ENCODE measurements at regions not wholly inside any gene's neighbourhood (a gene's known extent, or its start where the extent isn't known, plus 50 kb on each side); places are given as distances from the start of the nearest gene placed in this dataset.
"Not testable (repeated sequence)": the region's sequence is repeated elsewhere in the genome, so short reads cannot be mapped to it uniquely, and the experiment has no call there.

GRCh38 chr3:153266619-153267018 lies 104.6 kb downstream of the RAP2B start:
- Histone ChIP-seq H3K9me3 (ENCODE audit: control insufficient read depth, low read length) (no peaks in the 10 kb centered on the region), H3K36me3 (ENCODE audit: control insufficient read depth, insufficient read depth, low read length) (no peaks in the 10 kb centered on the region), H3K27ac (ENCODE audit: insufficient read depth, low read depth, low read length, poor library complexity, severe bottlenecking) (no peak overlapping the region), H3K4me3 (ENCODE audit: insufficient read depth, low read depth, low read length) (no peak overlapping the region), H3K4me1 (ENCODE audit: control insufficient read depth, insufficient read depth, low read length) (no peaks in the 10 kb centered on the region), H3K27me3 (ENCODE audit: control insufficient read depth, insufficient read depth, low read length, poor library complexity, severe bottlenecking) (no peaks in the 10 kb centered on the region)
- WGBS, 2 experiments = 89 to 94% methylated on average over 4 of the region's 4 CpGs

GRCh38 chr3:153268564-153269279 lies 106.7 kb downstream of the RAP2B start:
- no peak overlapping the region for H3K27ac ChIP-seq (ENCODE audit: insufficient read depth, low read depth, low read length, poor library complexity, severe bottlenecking)
- H3K27me3 ChIP-seq (ENCODE audit: control insufficient read depth, insufficient read depth, low read length, poor library complexity, severe bottlenecking) = no peaks in the 10 kb centered on the region
- H3K4me1 ChIP-seq (ENCODE audit: control insufficient read depth, insufficient read depth, low read length) = no peaks in the 10 kb centered on the region
- H3K9me3 ChIP-seq (ENCODE audit: control insufficient read depth, low read length) = no peaks in the 10 kb centered on the region
- 95 to 96% methylated on average over 50 to 51 of the region's 51 CpGs for WGBS, 2 experiments
- H3K4me3 ChIP-seq (ENCODE audit: insufficient read depth, low read depth, low read length) = no peak overlapping the region
- no peaks in the 10 kb centered on the region for H3K36me3 ChIP-seq (ENCODE audit: control insufficient read depth, insufficient read depth, low read length)

- WGBS, 2 experiments = 81 to 82% methylated on average over 3 of the region's 4 CpGs
- Histone ChIP-seq H3K4me1 (ENCODE audit: control insufficient read depth, insufficient read depth, low read length) (no peaks in the 10 kb centered on the region), H3K4me3 (ENCODE audit: insufficient read depth, low read depth, low read length) (no peak overlapping the region), H3K27ac (ENCODE audit: insufficient read depth, low read depth, low read length, poor library complexity, severe bottlenecking) (no peak overlapping the region), H3K36me3 (ENCODE audit: control insufficient read depth, insufficient read depth, low read length) (no peaks in the 10 kb centered on the region), H3K27me3 (ENCODE audit: control insufficient read depth, insufficient read depth, low read length, poor library complexity, severe bottlenecking) (no peaks in the 10 kb centered on the region), H3K9me3 (ENCODE audit: control insufficient read depth, low read length) (no peaks in the 10 kb centered on the region)
Observed at GRCh38 chr3:153269730-153270129, 107.7 kb downstream of the RAP2B start.

GRCh38 chr3:153273217-153273616 lies 111.2 kb downstream of the RAP2B start:
- Histone ChIP-seq H3K27me3 (ENCODE audit: control insufficient read depth, insufficient read depth, low read length, poor library complexity, severe bottlenecking) (no peaks in the 10 kb centered on the region), H3K36me3 (ENCODE audit: control insufficient read depth, insufficient read depth, low read length) (no peaks in the 10 kb centered on the region), H3K4me3 (ENCODE audit: insufficient read depth, low read depth, low read length) (no peak overlapping the region), H3K9me3 (ENCODE audit: control insufficient read depth, low read length) (no peaks in the 10 kb centered on the region), H3K4me1 (ENCODE audit: control insufficient read depth, insufficient read depth, low read length) (no peaks in the 10 kb centered on the region), H3K27ac (ENCODE audit: insufficient read depth, low read depth, low read length, poor library complexity, severe bottlenecking) (no peak overlapping the region)
- WGBS, 2 experiments = 86 to 87% methylated on average over 4 of the region's 4 CpGs

GRCh38 chr3:153273767-153274435 lies 111.9 kb downstream of the RAP2B start:
- no peak overlapping the region for H3K27ac ChIP-seq (ENCODE audit: insufficient read depth, low read depth, low read length, poor library complexity, severe bottlenecking)
- H3K9me3 ChIP-seq (ENCODE audit: control insufficient read depth, low read length) = no peaks in the 10 kb centered on the region
- no peak overlapping the region for H3K4me3 ChIP-seq (ENCODE audit: insufficient read depth, low read depth, low read length)
- no peaks in the 10 kb centered on the region for H3K27me3 ChIP-seq (ENCODE audit: control insufficient read depth, insufficient read depth, low read length, poor library complexity, severe bottlenecking)
- no peaks in the 10 kb centered on the region for H3K36me3 ChIP-seq (ENCODE audit: control insufficient read depth, insufficient read depth, low read length)
- H3K4me1 ChIP-seq (ENCODE audit: control insufficient read depth, insufficient read depth, low read length) = no peaks in the 10 kb centered on the region
- 96% methylated on average over 4 to 5 of the region's 7 CpGs for WGBS, 2 experiments

GRCh38 chr3:153274561-153274960 lies 112.5 kb downstream of the RAP2B start:
- WGBS, 2 experiments = 92 to 97% methylated on average over 3 of the region's 3 CpGs
- Histone ChIP-seq H3K27ac (ENCODE audit: insufficient read depth, low read depth, low read length, poor library complexity, severe bottlenecking) (no peak overlapping the region), H3K27me3 (ENCODE audit: control insufficient read depth, insufficient read depth, low read length, poor library complexity, severe bottlenecking) (no peaks in the 10 kb centered on the region), H3K4me1 (ENCODE audit: control insufficient read depth, insufficient read depth, low read length) (no peaks in the 10 kb centered on the region), H3K36me3 (ENCODE audit: control insufficient read depth, insufficient read depth, low read length) (no peaks in the 10 kb centered on the region), H3K9me3 (ENCODE audit: control insufficient read depth, low read length) (no peaks in the 10 kb centered on the region), H3K4me3 (ENCODE audit: insufficient read depth, low read depth, low read length) (no peak overlapping the region)

GRCh38 chr3:153275514-153275913 lies 113.5 kb downstream of the RAP2B start:
- Histone ChIP-seq H3K9me3 (ENCODE audit: control insufficient read depth, low read length) (no peaks in the 10 kb centered on the region), H3K4me3 (ENCODE audit: insufficient read depth, low read depth, low read length) (no peak overlapping the region), H3K27ac (ENCODE audit: insufficient read depth, low read depth, low read length, poor library complexity, severe bottlenecking) (no peak overlapping the region), H3K36me3 (ENCODE audit: control insufficient read depth, insufficient read depth, low read length) (no peaks in the 10 kb centered on the region), H3K27me3 (ENCODE audit: control insufficient read depth, insufficient read depth, low read length, poor library complexity, severe bottlenecking) (no peaks in the 10 kb centered on the region), H3K4me1 (ENCODE audit: control insufficient read depth, insufficient read depth, low read length) (no peaks in the 10 kb centered on the region)

- H3K27ac ChIP-seq (ENCODE audit: insufficient read depth, low read depth, low read length, poor library complexity, severe bottlenecking) = no peak overlapping the region
- WGBS, 2 experiments = 92 to 97% methylated on average over 2 of the region's 2 CpGs
- H3K9me3 ChIP-seq (ENCODE audit: control insufficient read depth, low read length) = no peaks in the 10 kb centered on the region
Observed at GRCh38 chr3:153277029-153277428, 115.0 kb downstream of the RAP2B start.

GRCh38 chr3:153281236-153281997 lies 119.4 kb downstream of the RAP2B start:
- not testable (repeated sequence) for H3K4me3 ChIP-seq (ENCODE audit: insufficient read depth, low read depth, low read length); H3K27me3 ChIP-seq (ENCODE audit: control insufficient read depth, insufficient read depth, low read length, poor library complexity, severe bottlenecking); H3K27ac ChIP-seq (ENCODE audit: insufficient read depth, low read depth, low read length, poor library complexity, severe bottlenecking); H3K36me3 ChIP-seq (ENCODE audit: control insufficient read depth, insufficient read depth, low read length); H3K4me1 ChIP-seq (ENCODE audit: control insufficient read depth, insufficient read depth, low read length); H3K9me3 ChIP-seq (ENCODE audit: control insufficient read depth, low read length)
- WGBS, 2 experiments = 93 to 96% methylated on average over 29 of the region's 29 CpGs

More at GRCh38 chr3:153277029-153277428, 115.0 kb downstream of the RAP2B start:
- no peaks in the 10 kb centered on the region for H3K4me1 ChIP-seq (ENCODE audit: control insufficient read depth, insufficient read depth, low read length)
- no peaks in the 10 kb centered on the region for H3K36me3 ChIP-seq (ENCODE audit: control insufficient read depth, insufficient read depth, low read length)
- no peaks in the 10 kb centered on the region for H3K27me3 ChIP-seq (ENCODE audit: control insufficient read depth, insufficient read depth, low read length, poor library complexity, severe bottlenecking)
- no peak overlapping the region for H3K4me3 ChIP-seq (ENCODE audit: insufficient read depth, low read depth, low read length)

GRCh38 chr3:153282355-153282754 lies 120.3 kb downstream of the RAP2B start:
- WGBS, 2 experiments = 93 to 98% methylated on average over 5 of the region's 5 CpGs
- no peaks in the 10 kb centered on the region for H3K36me3 ChIP-seq (ENCODE audit: control insufficient read depth, insufficient read depth, low read length)
- H3K4me1 ChIP-seq (ENCODE audit: control insufficient read depth, insufficient read depth, low read length) = no peaks in the 10 kb centered on the region
- H3K9me3 ChIP-seq (ENCODE audit: control insufficient read depth, low read length) = no peaks in the 10 kb centered on the region
- no peak overlapping the region for H3K27ac ChIP-seq (ENCODE audit: insufficient read depth, low read depth, low read length, poor library complexity, severe bottlenecking)
- no peaks in the 10 kb centered on the region for H3K27me3 ChIP-seq (ENCODE audit: control insufficient read depth, insufficient read depth, low read length, poor library complexity, severe bottlenecking)
- no peak overlapping the region for H3K4me3 ChIP-seq (ENCODE audit: insufficient read depth, low read depth, low read length)
